Right renal cortex interstitium (tissue), 3 donors: ENCODE measurements at regions not wholly inside any gene's neighbourhood (a gene's known extent, or its start where the extent isn't known, plus 50 kb on each side); places are given as distances from the start of the nearest gene placed in this dataset.

Experiments used
- DNase-seq, 3 donors: peaks; one replicate each; pipeline ENCODE4 v3.0.0-alpha.2; 2013; ENCODE audit warnings: low read depth in 3 of 3, low spot score in 2 of 3

- no peak for DNase-seq
Observed at GRCh38 chr2:37780387-37780676, 108.9 kb upstream of the CDC42EP3 start.

- DNase-seq = no peak
Observed at GRCh38 chr2:37781028-37781427, 109.6 kb upstream of the CDC42EP3 start.

GRCh38 chr2:37782155-37782673 lies 110.8 kb upstream of the CDC42EP3 start:
- DNase-seq = no peak

- DNase-seq = no peak
Observed at GRCh38 chr2:37782721-37783371, 111.4 kb upstream of the CDC42EP3 start.

- no peak for DNase-seq
Observed at GRCh38 chr2:37783545-37783944, 112.1 kb upstream of the CDC42EP3 start.

GRCh38 chr2:37784071-37784758 lies 112.8 kb upstream of the CDC42EP3 start:
- no peak for DNase-seq

- DNase-seq = no peak
Observed at GRCh38 chr2:37784759-37785149, 113.3 kb upstream of the CDC42EP3 start.

- DNase-seq = no peak
Observed at GRCh38 chr2:37786191-37786698, 114.8 kb upstream of the CDC42EP3 start.

- DNase-seq = no peak
Observed at GRCh38 chr2:37786854-37787253, 115.4 kb upstream of the CDC42EP3 start.

- no peak for DNase-seq
Observed at GRCh38 chr2:37788602-37789209, 117.3 kb upstream of the CDC42EP3 start.

- DNase-seq = no peak
Observed at GRCh38 chr2:37790019-37790418, 118.6 kb upstream of the CDC42EP3 start.

GRCh38 chr2:37790462-37790861 lies 119.0 kb upstream of the CDC42EP3 start:
- DNase-seq = no peak

GRCh38 chr2:37792366-37792765 lies 120.9 kb upstream of the CDC42EP3 start:
- no peak for DNase-seq

GRCh38 chr2:37793004-37793403 lies 121.6 kb upstream of the CDC42EP3 start:
- DNase-seq = no peak

GRCh38 chr2:37794717-37795116 lies 123.3 kb upstream of the CDC42EP3 start:
- no peak for DNase-seq

GRCh38 chr2:37795456-37795855 lies 124.0 kb upstream of the CDC42EP3 start:
- DNase-seq = no peak

- DNase-seq = no peak
Observed at GRCh38 chr2:37795938-37796337, 124.5 kb upstream of the CDC42EP3 start.

GRCh38 chr2:37796481-37796880 lies 125.0 kb upstream of the CDC42EP3 start:
- no peak for DNase-seq

- no peak for DNase-seq
Observed at GRCh38 chr2:37797081-37797480, 125.6 kb upstream of the CDC42EP3 start.

- DNase-seq = no peak
Observed at GRCh38 chr2:37798315-37799005, 126.6 kb upstream of the RMDN2 start.

GRCh38 chr2:37800176-37800858 lies 124.8 kb upstream of the RMDN2 start:
- no peak for DNase-seq
